Nephron (organoid): ENCODE measurements at regions not wholly inside any gene's neighbourhood (a gene's known extent, or its start where the extent isn't known, plus 50 kb on each side); places are given as distances from the start of the nearest gene placed in this dataset.

Source experiments
- H3K27ac Mint-ChIP-seq, 3 experiments: 2 replicates each; pipeline ENCODE4 v1.8.0; 2020; ENCODE audit warnings: mixed read lengths in 3 of 3, mild to moderate bottlenecking in 2 of 3, moderate library complexity in 1 of 3
- H3K27me3 Mint-ChIP-seq: 2 replicates; pipeline ENCODE4 v1.8.0; 2021; ENCODE audit warnings: low read depth, mild to moderate bottlenecking, moderate library complexity, mixed read lengths
- H3K36me3 Mint-ChIP-seq: 2 replicates; pipeline ENCODE4 v1.8.0; 2020; ENCODE audit warnings: low read depth, mixed read lengths
- H3K4me1 Mint-ChIP-seq: 2 replicates; pipeline ENCODE4 v1.8.0; 2020; ENCODE audit warnings: mixed read lengths
- H3K4me3 Mint-ChIP-seq, 3 experiments: 2 replicates each; pipeline ENCODE4 v1.8.0; 2020; ENCODE audit warnings: mild to moderate bottlenecking in 3 of 3, mixed read lengths in 3 of 3, moderate library complexity in 2 of 3
- H3K9me3 Mint-ChIP-seq: 2 replicates; pipeline ENCODE4 v1.8.0; 2020; ENCODE audit warnings: mixed read lengths
- CTCF ChIP-seq, 3 experiments: fragments of 200-600 bp; sonication (generic); IDR thresholded peaks; one replicate each; pipeline ENCODE4 v1.5.0; 2021; ENCODE audit warnings: antibody characterized with exemption in 3 of 3; ENCODE audit not compliant: unreplicated experiment in 3 of 3

GRCh38 chr4:13877626-13878025, 250.1 kb upstream of the BOD1L1 start:
- H3K4me1 Mint-ChIP-seq = no peaks in the 10 kb centered on the region
- no peaks in the 10 kb centered on the region for H3K36me3 Mint-ChIP-seq
- TF ChIP-seq CTCF (IDR thresholded peaks at IDR 0.05; ENCODE audit: unreplicated experiment in 3 of 3) = no peak
- peaks cover 4% of the 10 kb centered on the region for H3K27me3 Mint-ChIP-seq
- H3K9me3 Mint-ChIP-seq = no peaks in the 10 kb centered on the region
- H3K27ac Mint-ChIP-seq = peak overlapping the region; percentile 63 to 89 (median 79)
- H3K4me3 Mint-ChIP-seq = no peak overlapping the region

DNA sequence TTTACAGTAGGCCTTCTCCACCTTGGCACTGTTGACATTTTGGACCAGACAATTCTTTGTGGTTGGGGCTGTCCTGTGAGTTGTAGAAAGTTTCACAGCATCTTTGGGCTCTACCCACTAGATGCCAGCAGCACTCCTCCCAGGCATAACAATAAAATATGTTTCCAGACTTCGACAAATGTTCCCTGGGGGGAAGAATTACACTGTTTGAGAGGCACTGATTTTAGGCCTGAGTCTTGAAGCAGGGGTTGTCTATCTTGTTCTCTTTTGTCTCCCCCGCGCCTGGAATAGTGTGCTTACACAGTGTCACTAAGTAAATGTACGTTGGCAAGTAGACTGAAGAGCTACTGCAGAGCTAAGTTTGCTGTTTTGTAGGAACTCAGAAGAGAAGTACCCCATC, 254.4 kb upstream of the BOD1L1 start:
- Mint-ChIP-seq H3K27ac (no peak overlapping the region), H3K4me3 (no peak overlapping the region), H3K27me3 (peaks cover 4% of the 10 kb centered on the region), H3K4me1 (no peaks in the 10 kb centered on the region), H3K36me3 (no peaks in the 10 kb centered on the region), H3K9me3 (no peaks in the 10 kb centered on the region)
- TF ChIP-seq CTCF (IDR thresholded peaks at IDR 0.05; ENCODE audit: unreplicated experiment in 3 of 3) = no peak

DNA sequence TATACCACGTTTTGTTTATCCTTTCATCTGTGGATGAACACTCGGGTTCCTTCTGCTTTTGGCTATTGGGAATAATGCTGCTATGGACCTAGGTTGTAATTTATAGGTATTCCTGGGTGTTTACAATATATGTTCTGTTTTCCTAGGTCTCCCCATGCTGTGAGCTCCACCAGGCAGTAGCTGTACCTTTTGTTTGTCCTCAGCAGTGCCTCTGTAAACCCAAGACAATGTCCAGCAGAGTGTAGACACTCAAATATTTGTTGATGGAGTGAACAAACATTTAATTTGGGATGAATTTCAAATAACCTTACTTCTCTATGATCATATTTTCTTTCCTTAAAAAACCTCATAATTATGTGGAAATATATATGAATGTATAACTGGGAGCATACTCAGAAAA, 259.5 kb upstream of the BOD1L1 start:
- Mint-ChIP-seq H3K9me3 (no peaks in the 10 kb centered on the region), H3K27ac (no peak overlapping the region), H3K36me3 (no peaks in the 10 kb centered on the region), H3K4me3 (no peak overlapping the region), H3K27me3 (peaks cover 4% of the 10 kb centered on the region), H3K4me1 (peaks cover 3% of the 10 kb centered on the region)
- no peak for TF ChIP-seq CTCF (IDR thresholded peaks at IDR 0.05; ENCODE audit: unreplicated experiment in 3 of 3)

- Mint-ChIP-seq H3K4me3 (no peak overlapping the region), H3K9me3 (no peaks in the 10 kb centered on the region), H3K4me1 (peaks cover 13% of the 10 kb centered on the region), H3K27me3 (no peaks in the 10 kb centered on the region), H3K27ac (no peak overlapping the region), H3K36me3 (no peaks in the 10 kb centered on the region)
- TF ChIP-seq CTCF (IDR thresholded peaks at IDR 0.05; ENCODE audit: unreplicated experiment in 3 of 3) = no peak
These were observed 260.6 kb upstream of the BOD1L1 start for GRCh38 chr4:13888112-13888511.

GRCh38 chr4:13891544-13891939, 264.0 kb upstream of the BOD1L1 start:
- Mint-ChIP-seq H3K9me3 (no peaks in the 10 kb centered on the region), H3K4me1 (peaks cover 13% of the 10 kb centered on the region), H3K27me3 (no peaks in the 10 kb centered on the region), H3K36me3 (no peaks in the 10 kb centered on the region), H3K27ac (peak overlapping the region in 1 of 3 experiments; percentile 66), H3K4me3 (no peak overlapping the region)
- no peak for TF ChIP-seq CTCF (IDR thresholded peaks at IDR 0.05; ENCODE audit: unreplicated experiment in 3 of 3)

DNA sequence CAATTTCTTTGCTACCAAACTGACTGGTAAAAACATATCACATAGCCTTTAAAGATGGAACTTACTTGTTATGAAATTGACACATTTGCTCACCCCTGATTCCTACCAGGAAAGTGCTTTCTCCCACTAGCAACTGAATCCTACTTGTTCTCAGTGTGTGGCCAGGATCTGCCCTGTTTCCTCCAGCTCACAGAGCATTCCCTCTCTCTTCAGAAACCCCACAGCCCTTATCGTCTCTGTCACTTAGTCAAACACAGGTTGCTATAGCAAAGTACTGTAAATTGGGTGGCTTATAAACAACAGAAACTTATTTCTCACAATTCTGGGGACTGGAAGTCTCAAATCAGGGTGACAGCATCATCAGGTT, 265.2 kb upstream of the BOD1L1 start:
- no peaks in the 10 kb centered on the region for H3K27me3 Mint-ChIP-seq
- no peaks in the 10 kb centered on the region for H3K9me3 Mint-ChIP-seq
- no peak for TF ChIP-seq CTCF (IDR thresholded peaks at IDR 0.05; ENCODE audit: unreplicated experiment in 3 of 3)
- H3K4me3 Mint-ChIP-seq = no peak overlapping the region
- peaks cover 13% of the 10 kb centered on the region for H3K4me1 Mint-ChIP-seq
- H3K36me3 Mint-ChIP-seq = no peaks in the 10 kb centered on the region
- H3K27ac Mint-ChIP-seq = peak overlapping the region in 2 of 3 experiments; percentile 20 to 66
